ENCODE measurements at regions not wholly inside any gene's neighbourhood (a gene's known extent, or its start where the extent isn't known, plus 50 kb on each side); places are given as distances from the start of the nearest gene placed in this dataset.

DNA sequence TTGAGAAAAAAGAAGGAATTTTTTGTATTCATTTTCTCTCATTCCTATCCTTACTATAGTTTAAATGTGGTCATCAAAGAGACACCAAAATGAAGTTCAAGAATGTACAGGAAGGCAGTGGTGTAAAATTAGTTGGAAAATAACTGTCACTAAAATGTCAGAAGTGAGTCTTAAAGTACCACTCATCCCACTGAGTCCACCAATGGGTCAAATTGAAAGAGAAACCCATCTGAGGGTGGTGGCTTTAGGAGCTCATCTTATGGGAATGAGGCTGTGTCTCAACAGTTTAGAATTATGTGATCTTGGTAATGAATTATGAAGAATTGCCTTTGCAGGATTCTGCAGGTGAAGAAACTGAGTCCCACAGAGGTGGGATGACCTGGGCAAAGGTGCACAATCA, 403.5 kb downstream of the FGF9 start:
- no peak for DNase-seq (ENCODE audit: low read depth)
- TF ChIP-seq, protein P1, sequence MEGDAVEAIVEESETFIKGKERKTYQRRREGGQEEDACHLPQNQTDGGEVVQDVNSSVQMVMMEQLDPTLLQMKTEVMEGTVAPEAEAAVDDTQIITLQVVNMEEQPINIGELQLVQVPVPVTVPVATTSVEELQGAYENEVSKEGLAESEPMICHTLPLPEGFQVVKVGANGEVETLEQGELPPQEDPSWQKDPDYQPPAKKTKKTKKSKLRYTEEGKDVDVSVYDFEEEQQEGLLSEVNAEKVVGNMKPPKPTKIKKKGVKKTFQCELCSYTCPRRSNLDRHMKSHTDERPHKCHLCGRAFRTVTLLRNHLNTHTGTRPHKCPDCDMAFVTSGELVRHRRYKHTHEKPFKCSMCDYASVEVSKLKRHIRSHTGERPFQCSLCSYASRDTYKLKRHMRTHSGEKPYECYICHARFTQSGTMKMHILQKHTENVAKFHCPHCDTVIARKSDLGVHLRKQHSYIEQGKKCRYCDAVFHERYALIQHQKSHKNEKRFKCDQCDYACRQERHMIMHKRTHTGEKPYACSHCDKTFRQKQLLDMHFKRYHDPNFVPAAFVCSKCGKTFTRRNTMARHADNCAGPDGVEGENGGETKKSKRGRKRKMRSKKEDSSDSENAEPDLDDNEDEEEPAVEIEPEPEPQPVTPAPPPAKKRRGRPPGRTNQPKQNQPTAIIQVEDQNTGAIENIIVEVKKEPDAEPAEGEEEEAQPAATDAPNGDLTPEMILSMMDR (IDR thresholded peaks at IDR 0.05; ENCODE audit: low read length, missing control alignments): no peak
- H3K4me3 ChIP-seq (replicated peaks; ENCODE audit: low read depth, low read length): no peak overlapping the region

DNA sequence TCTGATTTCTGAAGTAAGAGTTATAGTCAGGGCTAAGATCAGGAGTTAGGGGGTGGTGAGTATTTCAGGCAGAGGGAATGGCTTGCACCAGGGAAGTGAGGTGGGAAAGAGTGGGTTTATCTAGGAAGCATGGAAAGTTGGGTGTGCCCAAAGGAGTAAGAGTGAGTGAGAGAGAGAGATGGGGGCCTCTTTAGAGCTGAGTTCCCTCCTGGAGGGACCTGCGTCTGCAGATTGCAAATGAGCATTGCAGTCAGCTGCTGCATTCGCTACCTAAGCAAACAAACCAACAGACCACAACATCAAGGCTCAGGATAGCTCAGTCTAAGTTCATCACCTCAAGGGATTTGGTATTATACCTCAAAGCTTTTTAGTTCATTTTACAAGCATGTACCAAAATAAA, 405.8 kb downstream of the FGF9 start:
- H3K4me3 ChIP-seq (replicated peaks; ENCODE audit: low read depth, low read length): no peak overlapping the region
- TF ChIP-seq, protein P1 (IDR thresholded peaks at IDR 0.05; ENCODE audit: low read length, missing control alignments): no peak

GRCh38 chr13:22077205-22077683, 406.4 kb downstream of the FGF9 start:
- no peak for DNase-seq (ENCODE audit: low read depth)
- TF ChIP-seq, protein P1 (IDR thresholded peaks at IDR 0.05; ENCODE audit: low read length, missing control alignments): no peak
- H3K4me3 ChIP-seq (replicated peaks; ENCODE audit: low read depth, low read length): no peak overlapping the region

More for the DNA sequence above, 405.8 kb downstream of the FGF9 start:
- DNase-seq (ENCODE audit: low read depth): no peak

GRCh38 chr13:22077764-22078163, 406.9 kb downstream of the FGF9 start:
- H3K4me3 ChIP-seq (replicated peaks; ENCODE audit: low read depth, low read length): no peak overlapping the region
- TF ChIP-seq, protein P1 (IDR thresholded peaks at IDR 0.05; ENCODE audit: low read length, missing control alignments): no peak
- DNase-seq (ENCODE audit: low read depth): no peak

GRCh38 chr13:22079961-22080360, 409.1 kb downstream of the FGF9 start:
- TF ChIP-seq, protein P1 (IDR thresholded peaks at IDR 0.05; ENCODE audit: low read length, missing control alignments): no peak
- DNase-seq (ENCODE audit: low read depth): no peak
- no peak overlapping the region for H3K4me3 ChIP-seq (replicated peaks; ENCODE audit: low read depth, low read length)

DNA sequence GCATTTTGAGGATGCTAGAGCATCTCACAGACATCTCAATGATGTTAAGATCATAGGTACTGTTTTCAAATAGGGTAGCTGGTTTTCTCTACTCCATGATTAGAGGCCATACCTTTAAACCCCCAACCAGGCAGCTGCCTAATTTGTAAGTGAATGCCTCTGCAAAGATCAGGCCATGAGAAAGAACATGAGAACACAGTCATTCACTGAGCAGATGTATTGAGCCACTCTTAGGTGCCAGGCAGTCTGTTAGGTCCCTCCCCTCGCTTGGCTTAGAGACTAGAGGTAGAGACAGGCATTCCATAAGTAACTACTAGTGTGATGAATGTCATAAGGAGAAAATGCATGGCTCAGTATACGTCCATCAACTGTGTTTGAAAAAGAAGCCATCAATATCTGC, 410.0 kb downstream of the FGF9 start:
- DNase-seq (ENCODE audit: low read depth): no peak
- TF ChIP-seq, protein P1 (IDR thresholded peaks at IDR 0.05; ENCODE audit: low read length, missing control alignments): no peak
- no peak overlapping the region for H3K4me3 ChIP-seq (replicated peaks; ENCODE audit: low read depth, low read length)

DNA sequence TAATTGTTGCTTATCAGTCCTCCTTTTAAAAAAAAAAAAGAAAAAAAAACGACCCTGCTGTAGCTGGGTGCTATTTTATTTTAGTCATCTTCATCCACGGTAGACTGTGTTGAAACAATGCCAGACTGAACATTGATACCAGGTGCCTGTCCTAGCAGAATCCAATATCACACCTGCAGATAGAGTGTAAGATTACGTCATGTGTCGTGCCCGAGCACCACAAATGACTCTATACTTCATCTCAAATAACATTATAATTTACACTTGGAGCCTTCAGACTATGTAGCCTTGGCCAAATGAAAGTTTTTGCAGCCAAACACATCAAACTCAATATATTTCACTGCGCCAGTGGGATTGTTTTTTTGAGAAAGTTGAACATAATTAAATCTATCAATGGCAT, 410.6 kb downstream of the FGF9 start:
- TF ChIP-seq, protein P1 (IDR thresholded peaks at IDR 0.05; ENCODE audit: low read length, missing control alignments): no peak
- H3K4me3 ChIP-seq (replicated peaks; ENCODE audit: low read depth, low read length): no peak overlapping the region
- DNase-seq (ENCODE audit: low read depth): no peak
